IMR-90 (cell line): ENCODE measurements at regions not wholly inside any gene's neighbourhood (a gene's known extent, or its start where the extent isn't known, plus 50 kb on each side); places are given as distances from the start of the nearest gene placed in this dataset.

ENCODE experiments used
- ATAC-seq: fragments of 200-7000 bp; cut with Tn5 transposase; 2 replicates; pipeline ENCODE4 v1.9.1; 2020; ENCODE audit warnings: low read depth, mild to moderate bottlenecking, moderate library complexity
- BruUV-seq: library from RNA; stranded (reverse); fragments of 400-500 nt; replicated peaks from 2 replicates; lab custom pipeline; 2021; lab: Mats Ljungman, UMichigan
- CTCF ChIA-PET: fragments of 300-600 bp; formaldehyde crosslinking; extraction: SDS; loops from one replicate; lab custom pipeline; 2021; ENCODE audit warnings: antibody characterized with exemption; lab: Yijun Ruan, JAX
- POLR2A ChIA-PET: fragments of 300-600 bp; sonication (Branson Sonifier 250); formaldehyde crosslinking; loops from one replicate; lab custom pipeline; 2022; ENCODE audit warnings: antibody characterized with exemption; ENCODE audit not compliant: unreplicated experiment; lab: Charles Lee
- DNase-seq: peaks from one replicate; pipeline ENCODE4 v3.0.0; 2013
- H2AFZ ChIP-seq: replicated peaks from 2 replicates; pipeline ENCODE3; 2013; ENCODE audit warnings: low read length, mild to moderate bottlenecking; ENCODE audit not compliant: poor library complexity
- H2AK5ac ChIP-seq: 2 replicates; pipeline ENCODE4 v1.6.1; 2013; ENCODE audit warnings: low read depth, low read length, inconsistent platforms
- H2AK9ac ChIP-seq: replicated peaks from 2 replicates; pipeline ENCODE3; 2013; ENCODE audit warnings: mild to moderate bottlenecking, low read depth, low read length, moderate library complexity; ENCODE audit not compliant: poor library complexity
- H2BK120ac ChIP-seq: 2 replicates; pipeline ENCODE4 v1.6.1; 2013; ENCODE audit warnings: low read depth, low read length, inconsistent platforms
- H2BK15ac ChIP-seq: 3 replicates; pipeline ENCODE4 v1.6.1; 2013; ENCODE audit warnings: low read depth, low read length, inconsistent platforms
- H2BK20ac ChIP-seq: 2 replicates; pipeline ENCODE4 v1.6.1; 2013; ENCODE audit warnings: low read depth, mild to moderate bottlenecking, inconsistent platforms, low read length, moderate library complexity
- H2BK5ac ChIP-seq: 2 replicates; pipeline ENCODE4 v1.6.1; 2013; ENCODE audit warnings: mild to moderate bottlenecking, low read depth, low read length, inconsistent platforms; ENCODE audit not compliant: poor library complexity, severe bottlenecking
- H3K14ac ChIP-seq: replicated peaks from 2 replicates; pipeline ENCODE4 v1.6.1; 2013; ENCODE audit warnings: low read depth, low read length, inconsistent platforms
- H3K18ac ChIP-seq: 2 replicates; pipeline ENCODE4 v1.6.1; 2013; ENCODE audit warnings: low read depth, low read length, control low read depth
- H3K23ac ChIP-seq: 2 replicates; pipeline ENCODE4 v1.6.1; 2013; ENCODE audit warnings: low read depth, low read length, inconsistent platforms
- H3K27ac ChIP-seq: 2 replicates; pipeline ENCODE4 v1.5.1; 2013; ENCODE audit warnings: mild to moderate bottlenecking, control low read depth, low read length; ENCODE audit not compliant: insufficient read depth
- H3K27me3 ChIP-seq: 2 replicates; pipeline ENCODE4 v1.6.1; 2013; ENCODE audit warnings: low read length; ENCODE audit not compliant: control insufficient read depth, insufficient read depth
- H3K36me3 ChIP-seq: 2 replicates; pipeline ENCODE4 v1.6.1; 2013; ENCODE audit warnings: low read length, mixed read lengths; ENCODE audit not compliant: control insufficient read depth, insufficient read depth
- H3K4ac ChIP-seq: 2 replicates; pipeline ENCODE4 v1.6.1; 2013; ENCODE audit warnings: low read depth, low read length, inconsistent platforms
- H3K4me1 ChIP-seq: 2 replicates; pipeline ENCODE4 v1.6.1; 2013; ENCODE audit warnings: low read length, mixed read lengths; ENCODE audit not compliant: control insufficient read depth, insufficient read depth
- H3K4me2 ChIP-seq: 2 replicates; pipeline ENCODE4 v1.6.1; 2013; ENCODE audit warnings: low read depth, mild to moderate bottlenecking, control low read depth, low read length, moderate library complexity
- H3K4me3 ChIP-seq: 2 replicates; pipeline ENCODE4 v1.5.1; 2013; ENCODE audit warnings: low read depth, mild to moderate bottlenecking, control low read depth, low read length, moderate library complexity; ENCODE audit not compliant: insufficient read depth
- H3K56ac ChIP-seq: 2 replicates; pipeline ENCODE4 v1.6.1; 2013; ENCODE audit warnings: low read length, inconsistent platforms; ENCODE audit not compliant: insufficient read depth; ENCODE audit errors: extremely low read depth
- H3K79me1 ChIP-seq, 2 experiments: 2 replicates each; pipeline ENCODE4 v1.6.1; 2013; ENCODE audit warnings: low read length in 2 of 2, inconsistent platforms in 1 of 2, low read depth in 1 of 2
- H3K9ac ChIP-seq: 2 replicates; pipeline ENCODE4 v1.6.1; 2013; ENCODE audit warnings: low read depth, low read length, control low read depth
- H3K9me1 ChIP-seq: 2 replicates; pipeline ENCODE4 v1.6.1; 2013; ENCODE audit warnings: low read length, inconsistent platforms; ENCODE audit not compliant: insufficient read depth
- H3K9me3 ChIP-seq: 2 replicates; pipeline ENCODE4 v1.6.1; 2013; ENCODE audit warnings: low read length; ENCODE audit not compliant: control insufficient read depth, insufficient read depth
- H4K20me1 ChIP-seq: 2 replicates; pipeline ENCODE4 v1.6.1; 2013; ENCODE audit warnings: low read length, inconsistent platforms; ENCODE audit not compliant: insufficient read depth
- H4K5ac ChIP-seq: 2 replicates; pipeline ENCODE4 v1.6.1; 2013; ENCODE audit warnings: mild to moderate bottlenecking, low read depth, low read length, control low read depth
- H4K8ac ChIP-seq, 2 experiments: 2 replicates each; pipeline ENCODE4 v1.6.1; 2013; ENCODE audit warnings: low read depth in 2 of 2, low read length in 2 of 2, control low read depth in 1 of 2, inconsistent platforms in 1 of 2
- H4K91ac ChIP-seq: 2 replicates; pipeline ENCODE4 v1.6.1; 2013; ENCODE audit warnings: low read depth, low read length, inconsistent platforms; ENCODE audit not compliant: insufficient read depth
- BHLHE40 ChIP-seq: fragments of 150-350 bp; IDR thresholded peaks from 2 replicates; pipeline ENCODE4 v1.6.1; 2016; ENCODE audit warnings: mild to moderate bottlenecking, low read depth, low read length
- CEBPB ChIP-seq: IDR thresholded peaks from 2 replicates; pipeline ENCODE4 v1.6.1; 2012; ENCODE audit warnings: low read depth, low read length, improper control_type of control experiment
- CTCF ChIP-seq: conservative IDR thresholded peaks from 2 replicates; pipeline ENCODE4 v1.5.1; 2012; ENCODE audit warnings: mild to moderate bottlenecking, low read depth, low read length, improper control_type of control experiment
- MAFK ChIP-seq: IDR thresholded peaks from 2 replicates; pipeline ENCODE4 v1.6.1; 2012; ENCODE audit warnings: low read depth, low read length, improper control_type of control experiment
- MAZ ChIP-seq: IDR thresholded peaks from 2 replicates; pipeline ENCODE4 v1.6.1; 2012; ENCODE audit warnings: low read depth, mild to moderate bottlenecking, low read length, improper control_type of control experiment, moderate library complexity, borderline replicate concordance
- MXI1 ChIP-seq: IDR thresholded peaks from 2 replicates; pipeline ENCODE4 v1.6.1; 2012; ENCODE audit warnings: low read depth, mild to moderate bottlenecking, low read length, moderate library complexity, borderline replicate concordance
- NFE2L2 ChIP-seq: fragments of 150-350 bp; IDR thresholded peaks from 2 replicates; pipeline ENCODE4 v1.6.1; 2016; ENCODE audit warnings: low read depth, mild to moderate bottlenecking, low read length
- RCOR1 ChIP-seq: IDR thresholded peaks from 2 replicates; pipeline ENCODE4 v1.6.1; 2012; ENCODE audit warnings: mild to moderate bottlenecking, low read length, improper control_type of control experiment; ENCODE audit not compliant: insufficient replicate concordance
- RFX5 ChIP-seq: IDR thresholded peaks from 2 replicates; pipeline ENCODE4 v1.8.0; 2012; ENCODE audit warnings: low read depth, mild to moderate bottlenecking, low read length, moderate library complexity
- USF2 ChIP-seq: fragments of 150-350 bp; IDR thresholded peaks from 2 replicates; pipeline ENCODE4 v1.6.1; 2017; ENCODE audit warnings: mild to moderate bottlenecking, antibody characterized with exemption, low read length, low read depth
- WGBS, 2 experiments: methylation state at CpG; one replicate each; pipeline versions ENCODE4 v1.1.5 to v1.1.7; 2013; ENCODE audit warnings: missing lambda C conversion rate in 2 of 2; ENCODE audit not compliant: insufficient read length in 1 of 2; ENCODE audit errors: extremely low coverage in 2 of 2; 5-methylcytosine and 5-hydroxymethylcytosine counted together
- dilution Hi-C: fragments of 300-500 bp; cut with HindIII; formaldehyde crosslinking; loops from one replicate; pipeline ENCODE4 v1.14.3; 2018; ENCODE audit warnings: low sequenced_read_pairs; ENCODE audit not compliant: unreplicated experiment
- in situ Hi-C: fragments of 300-500 bp; cut with MboI; formaldehyde crosslinking; loops from 3 replicates; pipeline ENCODE4 v1.14.3; 2019; ENCODE audit warnings: low sequenced_read_pairs, inconsistent platforms, mixed read lengths
- intact Hi-C: fragments of 100-400 bp; cut with micrococcal nuclease; formaldehyde crosslinking; loops from 2 replicates; pipeline ENCODE4 v1.10.0; 2022
- TF ChIP-seq, protein P1 (sequence below): fragments of 150-350 bp; IDR thresholded peaks from 2 replicates; pipeline ENCODE4 v1.6.1; 2016; ENCODE audit warnings: low read depth, mild to moderate bottlenecking, low read length, moderate library complexity, borderline replicate concordance

DNA sequence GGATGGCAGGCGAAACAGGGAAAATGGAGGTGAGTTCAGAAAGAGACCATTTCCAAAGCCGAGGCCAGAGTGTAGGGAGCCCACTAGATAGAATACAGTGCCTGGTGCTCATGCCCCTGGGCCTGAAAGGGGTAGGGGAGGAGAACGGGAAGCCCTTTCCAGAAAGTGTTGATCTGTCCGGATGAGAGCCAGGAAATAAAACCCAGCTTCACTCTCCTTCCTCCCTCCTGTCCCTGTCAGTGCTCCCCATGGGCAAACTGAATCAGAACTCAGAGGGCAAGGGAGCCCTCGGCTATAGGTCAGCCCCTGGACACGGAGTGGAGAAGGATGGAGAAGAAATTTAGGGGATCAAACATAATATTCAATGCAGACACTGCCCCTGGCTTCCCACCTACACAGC is 57.7 kb upstream of the RPL38 start:
- intact Hi-C loops (no loop called here), dilution Hi-C loops (no loop called here), in situ Hi-C loops (no loop called here)
- H2BK5ac ChIP-seq, result no peak overlapping the region
- H2AFZ ChIP-seq, result no peak overlapping the region
- no peak overlapping the region for H3K14ac ChIP-seq
- no peak overlapping the region for H2AK5ac ChIP-seq
- no peak overlapping the region for H2BK20ac ChIP-seq
- DNase-seq (no peak), ATAC-seq (no peak)
- no peak overlapping the region for H4K91ac ChIP-seq
- no TSS peak for BruUV-seq
- no peaks in the 10 kb centered on the region for H4K20me1 ChIP-seq
- 27% methylated on average over 2 of the region's 6 CpGs; no CpG with 5 or more reads in 1 of the 2 experiments for WGBS, 2 experiments
- TF ChIP-seq RFX5 (no peak), NFE2L2 (no peak), CTCF (no peak), MXI1 (no peak), BHLHE40 (no peak), USF2 (no peak), RCOR1 (no peak), CEBPB (no peak), MAFK (no peak), MAZ (no peak)
- TF ChIP-seq, protein P1, sequence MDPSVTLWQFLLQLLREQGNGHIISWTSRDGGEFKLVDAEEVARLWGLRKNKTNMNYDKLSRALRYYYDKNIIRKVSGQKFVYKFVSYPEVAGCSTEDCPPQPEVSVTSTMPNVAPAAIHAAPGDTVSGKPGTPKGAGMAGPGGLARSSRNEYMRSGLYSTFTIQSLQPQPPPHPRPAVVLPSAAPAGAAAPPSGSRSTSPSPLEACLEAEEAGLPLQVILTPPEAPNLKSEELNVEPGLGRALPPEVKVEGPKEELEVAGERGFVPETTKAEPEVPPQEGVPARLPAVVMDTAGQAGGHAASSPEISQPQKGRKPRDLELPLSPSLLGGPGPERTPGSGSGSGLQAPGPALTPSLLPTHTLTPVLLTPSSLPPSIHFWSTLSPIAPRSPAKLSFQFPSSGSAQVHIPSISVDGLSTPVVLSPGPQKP, result no peak
- H4K8ac ChIP-seq, result no peak overlapping the region
- no peak overlapping the region for H4K5ac ChIP-seq
- no peaks in the 10 kb centered on the region for H3K79me1 ChIP-seq
- H3K4me3 ChIP-seq, result no peak overlapping the region
- no peak overlapping the region for H2BK15ac ChIP-seq
- no peak overlapping the region for H2AK9ac ChIP-seq
- POLR2A ChIA-PET, result no interaction called here
- H3K23ac ChIP-seq, result no peak overlapping the region
- H3K9me3 ChIP-seq, result peaks cover 25% of the 10 kb centered on the region
- H3K4me1 ChIP-seq, result no peaks in the 10 kb centered on the region
- no peaks in the 10 kb centered on the region for H3K9me1 ChIP-seq
- no peak overlapping the region for H2BK120ac ChIP-seq
- no peak overlapping the region for H3K4me2 ChIP-seq
- H3K4ac ChIP-seq, result no peak overlapping the region
- no peaks in the 10 kb centered on the region for H3K27me3 ChIP-seq
- CTCF ChIA-PET, result no interaction called here
- H3K36me3 ChIP-seq, result no peaks in the 10 kb centered on the region
- H3K27ac ChIP-seq, result no peak overlapping the region
- H3K9ac ChIP-seq, result no peak overlapping the region
- H3K56ac ChIP-seq, result no peak overlapping the region
- no peak overlapping the region for H3K18ac ChIP-seq
